Hepatocyte (in vitro differentiated cells): ENCODE measurements at regions not wholly inside any gene's neighbourhood (a gene's known extent, or its start where the extent isn't known, plus 50 kb on each side); places are given as distances from the start of the nearest gene placed in this dataset.
"Not testable (repeated sequence)": the region's sequence is repeated elsewhere in the genome, so short reads cannot be mapped to it uniquely, and the experiment has no call there.

Source experiments
- DNase-seq: peaks from one replicate; pipeline ENCODE4 v3.0.0-alpha.2; 2016; ENCODE audit warnings: low spot score
- H2AFZ ChIP-seq: fragments of 200-600 bp; sonication (generic); 2 replicates; pipeline ENCODE4 v1.6.0; 2016; ENCODE audit warnings: antibody characterized with exemption, mild to moderate bottlenecking
- H3K27ac ChIP-seq: fragments of 200-600 bp; sonication (generic); 2 replicates; pipeline ENCODE4 v1.5.1; 2016; ENCODE audit warnings: mild to moderate bottlenecking
- H3K27me3 ChIP-seq: fragments of 200-600 bp; sonication (generic); 2 replicates; pipeline ENCODE4 v1.6.1; 2016
- H3K36me3 ChIP-seq: fragments of 200-600 bp; sonication (generic); replicated peaks from 2 replicates; pipeline ENCODE4 v1.5.1; 2016; ENCODE audit warnings: low read depth; ENCODE audit not compliant: insufficient read depth
- H3K4me1 ChIP-seq: fragments of 200-600 bp; sonication (generic); 2 replicates; pipeline ENCODE4 v1.5.1; 2016; ENCODE audit warnings: mild to moderate bottlenecking, moderate library complexity; ENCODE audit not compliant: insufficient read depth
- H3K4me2 ChIP-seq: fragments of 200-600 bp; sonication (generic); 2 replicates; pipeline ENCODE4 v1.6.0; 2016
- H3K4me3 ChIP-seq: fragments of 200-600 bp; sonication (generic); 2 replicates; pipeline ENCODE4 v1.5.1; 2016; ENCODE audit warnings: mild to moderate bottlenecking
- H3K79me2 ChIP-seq: fragments of 200-600 bp; sonication (generic); 2 replicates; pipeline ENCODE4 v1.6.0; 2017; ENCODE audit warnings: mild to moderate bottlenecking
- H3K9me2 ChIP-seq: fragments of 200-600 bp; sonication (generic); replicated peaks from 2 replicates; pipeline ENCODE4 v1.6.0; 2017; ENCODE audit warnings: mild to moderate bottlenecking; ENCODE audit not compliant: insufficient read depth
- H3K9me3 ChIP-seq: fragments of 200-600 bp; sonication (generic); 2 replicates; pipeline ENCODE4 v1.5.1; 2016; ENCODE audit warnings: low read depth, mild to moderate bottlenecking
- H4K20me1 ChIP-seq: fragments of 200-600 bp; sonication (generic); 2 replicates; pipeline ENCODE4 v1.6.0; 2016; ENCODE audit warnings: mild to moderate bottlenecking; ENCODE audit not compliant: insufficient read depth, poor library complexity, severe bottlenecking
- EZH2 ChIP-seq: fragments of 200-600 bp; sonication (generic); IDR thresholded peaks from 2 replicates; pipeline ENCODE4 v1.6.1; 2016; ENCODE audit warnings: antibody characterized with exemption, mild to moderate bottlenecking, borderline replicate concordance
- EZH2phosphoT487 ChIP-seq: fragments of 200-600 bp; sonication (generic); IDR thresholded peaks from one replicate; pipeline ENCODE4 v1.6.1; 2018; ENCODE audit warnings: antibody characterized with exemption, mild to moderate bottlenecking, low read depth, moderate library complexity; ENCODE audit not compliant: unreplicated experiment, severe bottlenecking
- WGBS: methylation state at CpG from one replicate; pipeline ENCODE4 v1.1.6; 2016; ENCODE audit warnings: low lambda C conversion rate; ENCODE audit errors: missing lambda C conversion rate; 5-methylcytosine and 5-hydroxymethylcytosine counted together
- TF ChIP-seq, protein P1 (sequence below): fragments of 200-600 bp; sonication (generic); IDR thresholded peaks from 2 replicates; pipeline ENCODE4 v1.5.1; 2016; ENCODE audit warnings: antibody characterized with exemption, mild to moderate bottlenecking; ENCODE audit not compliant: poor library complexity

DNA sequence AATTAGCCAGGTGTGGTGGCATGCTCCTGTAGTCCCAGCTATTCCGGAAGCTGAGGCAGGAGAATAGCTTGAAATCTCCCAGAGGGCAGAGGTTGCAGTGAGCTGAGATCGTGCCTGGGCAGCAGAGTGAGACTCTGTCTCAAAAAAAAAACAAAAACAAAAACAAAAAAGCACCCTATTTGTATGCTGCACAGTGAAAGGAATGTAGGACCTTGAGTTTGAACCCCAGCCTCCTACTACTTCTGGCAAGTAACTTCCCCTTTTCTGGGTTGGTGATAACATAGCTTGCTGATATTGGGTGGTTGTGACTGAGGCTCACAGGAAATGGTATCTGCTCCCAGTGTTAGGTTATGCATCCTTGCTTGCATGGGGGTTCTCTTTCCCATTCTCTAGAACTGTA, 205.3 kb downstream of the BUB3 start:
- Histone ChIP-seq H3K4me2 (no peak overlapping the region), H3K9me2 (no peaks in the 10 kb centered on the region), H3K4me3 (no peak overlapping the region), H3K27ac (no peak overlapping the region), H2AFZ (no peak overlapping the region), H3K27me3 (peaks cover 3% of the 10 kb centered on the region), H3K36me3 (no peaks in the 10 kb centered on the region), H4K20me1 (no peaks in the 10 kb centered on the region), H3K79me2 (no peaks in the 10 kb centered on the region), H3K4me1 (no peaks in the 10 kb centered on the region), H3K9me3 (no peaks in the 10 kb centered on the region)
- DNase-seq: no peak
- TF ChIP-seq, protein P1, sequence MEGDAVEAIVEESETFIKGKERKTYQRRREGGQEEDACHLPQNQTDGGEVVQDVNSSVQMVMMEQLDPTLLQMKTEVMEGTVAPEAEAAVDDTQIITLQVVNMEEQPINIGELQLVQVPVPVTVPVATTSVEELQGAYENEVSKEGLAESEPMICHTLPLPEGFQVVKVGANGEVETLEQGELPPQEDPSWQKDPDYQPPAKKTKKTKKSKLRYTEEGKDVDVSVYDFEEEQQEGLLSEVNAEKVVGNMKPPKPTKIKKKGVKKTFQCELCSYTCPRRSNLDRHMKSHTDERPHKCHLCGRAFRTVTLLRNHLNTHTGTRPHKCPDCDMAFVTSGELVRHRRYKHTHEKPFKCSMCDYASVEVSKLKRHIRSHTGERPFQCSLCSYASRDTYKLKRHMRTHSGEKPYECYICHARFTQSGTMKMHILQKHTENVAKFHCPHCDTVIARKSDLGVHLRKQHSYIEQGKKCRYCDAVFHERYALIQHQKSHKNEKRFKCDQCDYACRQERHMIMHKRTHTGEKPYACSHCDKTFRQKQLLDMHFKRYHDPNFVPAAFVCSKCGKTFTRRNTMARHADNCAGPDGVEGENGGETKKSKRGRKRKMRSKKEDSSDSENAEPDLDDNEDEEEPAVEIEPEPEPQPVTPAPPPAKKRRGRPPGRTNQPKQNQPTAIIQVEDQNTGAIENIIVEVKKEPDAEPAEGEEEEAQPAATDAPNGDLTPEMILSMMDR: no peak
- TF ChIP-seq EZH2phosphoT487: no peak
- TF ChIP-seq EZH2: no peak
- 100% methylated on average over 2 of the region's 2 CpGs for WGBS

DNA sequence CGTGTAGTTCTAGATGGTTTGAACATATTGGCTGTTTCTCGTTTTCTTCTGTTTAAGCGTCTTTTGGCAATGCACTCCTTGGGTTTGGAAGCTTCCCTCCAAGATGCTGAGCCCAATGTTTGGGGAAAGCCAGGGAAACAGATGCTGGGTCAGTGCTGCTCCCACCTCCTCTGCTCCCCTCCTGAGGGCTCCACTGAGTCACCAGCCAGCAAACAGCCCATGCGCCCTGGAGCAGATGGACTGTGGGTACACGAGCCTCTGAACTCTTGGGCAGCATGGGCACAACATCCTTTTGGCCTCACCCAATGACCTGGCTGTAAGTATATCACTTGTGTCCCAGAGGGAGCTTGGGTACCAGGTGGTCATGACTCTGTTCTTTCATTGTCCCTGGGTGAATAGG, 207.6 kb downstream of the BUB3 start:
- H3K4me3 ChIP-seq: no peak overlapping the region
- 94% methylated on average over 5 of the region's 5 CpGs for WGBS
- no peaks in the 10 kb centered on the region for H3K9me2 ChIP-seq
- H3K79me2 ChIP-seq: no peaks in the 10 kb centered on the region
- no peak for DNase-seq
- H3K36me3 ChIP-seq: no peaks in the 10 kb centered on the region
- H3K4me1 ChIP-seq: no peaks in the 10 kb centered on the region
- H3K4me2 ChIP-seq: no peak overlapping the region
- peaks cover 3% of the 10 kb centered on the region for H3K27me3 ChIP-seq
- no peak overlapping the region for H2AFZ ChIP-seq
- H4K20me1 ChIP-seq: no peaks in the 10 kb centered on the region
- H3K9me3 ChIP-seq: no peaks in the 10 kb centered on the region
- TF ChIP-seq, protein P1: no peak
- TF ChIP-seq EZH2phosphoT487 (no peak), EZH2 (no peak)
- H3K27ac ChIP-seq: no peak overlapping the region

DNA sequence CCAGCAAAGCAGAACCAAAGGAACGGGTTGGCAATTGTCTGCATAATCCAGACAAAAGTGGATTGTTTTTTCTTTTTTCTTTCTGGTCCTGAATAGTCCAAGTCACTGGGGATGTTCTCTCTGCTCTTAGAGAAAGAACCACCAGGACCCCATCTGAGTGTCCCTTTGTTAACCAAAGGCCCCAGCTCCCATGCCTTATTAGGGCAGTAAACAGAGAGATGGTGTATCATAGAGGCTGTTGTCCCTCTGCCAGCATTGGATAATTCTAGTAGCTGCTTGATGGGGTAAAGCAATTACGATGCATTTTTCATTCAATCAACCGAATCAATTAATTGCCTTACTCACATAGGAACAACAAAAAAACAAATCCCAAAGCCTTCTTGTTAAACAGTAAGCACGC, 213.0 kb downstream of the BUB3 start:
- DNase-seq: no peak
- Histone ChIP-seq H4K20me1 (no peaks in the 10 kb centered on the region), H3K36me3 (no peaks in the 10 kb centered on the region), H3K4me1 (no peaks in the 10 kb centered on the region), H3K27me3 (no peaks in the 10 kb centered on the region), H3K79me2 (no peaks in the 10 kb centered on the region), H3K9me2 (no peaks in the 10 kb centered on the region), H3K9me3 (no peaks in the 10 kb centered on the region), H3K4me2 (no peak overlapping the region), H3K27ac (no peak overlapping the region), H2AFZ (no peak overlapping the region), H3K4me3 (no peak overlapping the region)
- TF ChIP-seq EZH2phosphoT487 (no peak), EZH2 (no peak)
- TF ChIP-seq, protein P1: no peak
- 97% methylated on average over 4 of the region's 4 CpGs for WGBS

DNA sequence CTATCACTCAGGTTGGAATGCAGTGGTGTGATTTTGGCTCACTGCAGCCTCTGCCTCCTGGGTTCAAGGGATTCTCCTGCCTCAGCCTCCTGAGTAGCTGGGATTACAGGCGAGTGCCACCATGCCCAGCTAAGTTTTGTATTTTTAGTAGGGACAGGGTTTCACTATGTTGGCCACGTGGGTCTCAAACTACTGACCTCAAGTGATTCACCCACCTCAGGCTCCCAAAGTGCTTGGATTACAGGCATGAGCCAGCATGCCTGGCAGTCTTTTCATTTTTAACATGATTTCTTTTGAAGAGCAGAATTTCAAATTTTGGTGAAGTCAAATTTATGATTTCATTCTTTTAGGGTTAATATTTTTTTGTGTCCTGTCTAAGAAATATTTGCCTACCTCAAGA, 217.4 kb downstream of the BUB3 start:
- H3K27ac ChIP-seq, H3K9me3 ChIP-seq, DNase-seq, H3K36me3 ChIP-seq, H3K4me3 ChIP-seq, H3K4me1 ChIP-seq, H3K4me2 ChIP-seq, H3K27me3 ChIP-seq, H4K20me1 ChIP-seq, H2AFZ ChIP-seq, H3K79me2 ChIP-seq, H3K9me2 ChIP-seq: not testable (repeated sequence)
- WGBS: 75% methylated on average over 2 of the region's 2 CpGs
